ENCODE measurements at regions not wholly inside any gene's neighbourhood (a gene's known extent, or its start where the extent isn't known, plus 50 kb on each side); places are given as distances from the start of the nearest gene placed in this dataset.

DNA sequence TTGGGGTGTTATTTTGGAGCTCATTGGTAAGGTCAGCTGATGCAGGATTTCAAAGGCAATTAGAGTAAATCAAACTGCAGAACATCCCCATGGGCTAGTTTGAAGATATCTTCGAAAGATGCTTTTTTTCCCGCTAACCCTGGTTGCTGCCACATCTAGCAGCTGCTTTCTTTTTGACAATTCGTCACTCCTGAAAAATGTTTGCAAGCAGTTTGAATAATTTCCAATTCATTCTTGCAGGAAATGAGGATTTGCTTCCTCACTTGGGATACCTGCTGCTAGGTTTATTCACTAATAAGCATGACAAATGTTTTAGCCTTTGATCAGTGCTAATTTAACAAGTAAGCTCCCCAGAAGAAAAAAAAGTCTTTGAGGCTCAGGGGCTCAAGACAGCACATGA lies 649.6 kb upstream of the RORB start:
- TF ChIP-seq EZH2 (IDR thresholded peaks at IDR 0.05) (no peak), EZH2phosphoT487 (IDR thresholded peaks at IDR 0.05) (no peak)
- TF ChIP-seq, protein P1, sequence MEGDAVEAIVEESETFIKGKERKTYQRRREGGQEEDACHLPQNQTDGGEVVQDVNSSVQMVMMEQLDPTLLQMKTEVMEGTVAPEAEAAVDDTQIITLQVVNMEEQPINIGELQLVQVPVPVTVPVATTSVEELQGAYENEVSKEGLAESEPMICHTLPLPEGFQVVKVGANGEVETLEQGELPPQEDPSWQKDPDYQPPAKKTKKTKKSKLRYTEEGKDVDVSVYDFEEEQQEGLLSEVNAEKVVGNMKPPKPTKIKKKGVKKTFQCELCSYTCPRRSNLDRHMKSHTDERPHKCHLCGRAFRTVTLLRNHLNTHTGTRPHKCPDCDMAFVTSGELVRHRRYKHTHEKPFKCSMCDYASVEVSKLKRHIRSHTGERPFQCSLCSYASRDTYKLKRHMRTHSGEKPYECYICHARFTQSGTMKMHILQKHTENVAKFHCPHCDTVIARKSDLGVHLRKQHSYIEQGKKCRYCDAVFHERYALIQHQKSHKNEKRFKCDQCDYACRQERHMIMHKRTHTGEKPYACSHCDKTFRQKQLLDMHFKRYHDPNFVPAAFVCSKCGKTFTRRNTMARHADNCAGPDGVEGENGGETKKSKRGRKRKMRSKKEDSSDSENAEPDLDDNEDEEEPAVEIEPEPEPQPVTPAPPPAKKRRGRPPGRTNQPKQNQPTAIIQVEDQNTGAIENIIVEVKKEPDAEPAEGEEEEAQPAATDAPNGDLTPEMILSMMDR (IDR thresholded peaks at IDR 0.05) = no peak
